ENCODE measurements at regions not wholly inside any gene's neighbourhood (a gene's known extent, or its start where the extent isn't known, plus 50 kb on each side); places are given as distances from the start of the nearest gene placed in this dataset.

DNA sequence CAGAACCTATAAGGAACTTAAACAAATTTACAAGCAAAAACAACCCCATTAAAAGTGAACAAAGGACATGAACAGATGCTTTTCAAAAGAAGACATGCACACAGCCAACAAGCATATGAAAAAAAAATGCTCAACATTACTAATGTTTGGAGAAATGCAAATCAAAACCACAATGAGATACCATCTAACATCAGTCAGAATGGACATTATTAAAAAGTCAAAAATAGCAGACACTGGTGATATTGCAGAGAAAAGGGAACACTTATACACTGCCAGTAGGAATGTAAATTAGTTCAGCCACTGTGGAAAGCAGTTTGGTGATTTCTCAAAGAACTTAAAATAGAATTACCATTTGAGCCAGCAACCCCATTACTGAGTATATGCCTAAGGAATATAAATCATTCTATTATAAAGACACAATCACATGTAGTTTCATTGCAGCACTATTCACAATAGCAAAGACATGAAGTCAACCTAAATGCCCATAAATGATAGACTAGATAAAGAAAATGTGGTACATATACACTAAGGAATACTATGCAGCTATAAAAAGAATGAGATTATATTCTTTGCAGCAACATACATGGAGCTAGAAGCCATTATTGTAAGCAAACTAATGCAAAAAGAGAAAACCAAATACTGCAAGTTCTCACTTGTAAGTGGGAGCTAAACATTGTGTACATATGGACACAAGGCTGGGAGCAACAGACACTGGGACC is 1509.4 kb downstream of the TECRL start:
- no peak for DNase-seq (ENCODE audit: low read depth in 2 of 2)

DNA sequence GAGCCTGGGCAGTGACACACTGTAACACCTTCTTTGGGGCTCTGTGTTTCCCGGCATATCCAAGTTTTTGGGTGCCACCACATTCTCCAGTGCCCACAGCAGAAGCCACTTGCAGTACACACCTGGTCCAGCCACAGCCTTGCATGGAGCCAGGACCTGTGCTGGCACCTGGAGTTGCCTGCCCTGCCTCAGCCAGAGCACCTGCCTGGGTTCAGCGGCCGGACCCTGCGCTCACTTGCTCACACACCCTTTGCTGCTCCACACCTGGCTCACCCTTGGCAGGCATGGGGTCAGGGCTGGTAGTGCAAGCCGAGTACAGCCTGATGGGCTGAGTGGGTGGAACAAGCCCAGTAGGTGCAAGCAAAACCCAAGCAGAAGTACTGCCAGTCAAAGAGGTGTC is 1511.1 kb downstream of the TECRL start:
- no peak for DNase-seq (ENCODE audit: low read depth in 2 of 2)

DNA sequence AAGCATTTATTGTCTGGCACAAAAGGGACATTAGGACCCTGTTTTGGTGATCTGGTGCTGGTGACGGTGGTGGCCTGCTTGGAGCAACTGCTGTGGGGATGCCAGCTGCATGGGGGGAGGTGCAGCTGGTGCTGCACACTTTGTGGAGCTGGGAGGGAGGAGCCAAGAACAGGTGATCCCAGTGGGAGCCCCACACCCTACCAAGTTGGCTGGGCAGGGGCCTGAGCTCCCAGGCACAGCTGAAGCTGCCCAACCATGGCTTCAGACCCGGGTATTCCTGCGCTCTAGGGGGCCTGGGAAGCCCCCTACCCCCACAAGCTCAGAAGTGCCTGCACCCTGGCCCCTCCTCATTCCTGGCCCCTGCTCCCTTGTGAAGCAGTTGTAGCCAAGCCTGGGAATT is 1512.5 kb downstream of the TECRL start:
- no peak for DNase-seq (ENCODE audit: low read depth in 2 of 2)

DNA sequence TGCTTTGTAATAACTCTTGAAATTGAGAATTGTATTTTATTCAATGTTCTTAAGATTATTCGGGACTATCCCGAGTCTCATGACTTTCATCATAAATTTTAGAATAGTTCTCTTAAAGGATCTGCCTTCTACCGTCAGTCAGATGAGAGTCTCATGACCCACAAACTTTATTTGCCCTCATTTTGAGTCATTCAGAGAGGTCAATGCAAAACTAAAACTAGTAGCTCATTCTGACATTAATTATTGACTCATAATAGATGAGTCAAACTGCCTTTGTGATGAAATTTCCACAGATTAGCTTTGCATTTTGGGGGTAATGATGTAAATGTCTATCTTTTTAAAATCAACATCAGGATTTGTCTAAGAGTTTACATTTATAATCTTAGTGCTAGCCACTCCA is 1527.3 kb downstream of the TECRL start:
- no peak for DNase-seq (ENCODE audit: low read depth in 2 of 2)

DNA sequence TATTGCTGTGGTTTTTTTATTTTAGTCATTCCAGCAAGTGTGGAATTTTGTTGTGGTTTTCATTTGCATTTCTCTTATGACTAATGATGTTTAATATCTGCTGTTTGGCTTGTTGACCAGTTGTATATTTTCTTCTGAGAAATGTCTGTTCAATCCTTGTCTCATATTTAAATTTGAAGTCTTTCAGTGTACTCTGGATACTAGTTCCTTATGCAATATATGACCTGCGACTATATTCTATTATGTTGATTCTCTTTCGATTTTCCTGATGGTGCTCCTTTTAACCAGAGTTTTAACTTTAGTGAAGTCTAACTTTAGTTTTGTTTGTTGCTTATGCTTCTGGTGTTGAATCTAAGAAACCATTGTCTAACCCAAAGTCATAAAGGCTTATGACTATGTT is 1528.0 kb downstream of the TECRL start:
- DNase-seq (ENCODE audit: low read depth in 2 of 2), result no peak

DNA sequence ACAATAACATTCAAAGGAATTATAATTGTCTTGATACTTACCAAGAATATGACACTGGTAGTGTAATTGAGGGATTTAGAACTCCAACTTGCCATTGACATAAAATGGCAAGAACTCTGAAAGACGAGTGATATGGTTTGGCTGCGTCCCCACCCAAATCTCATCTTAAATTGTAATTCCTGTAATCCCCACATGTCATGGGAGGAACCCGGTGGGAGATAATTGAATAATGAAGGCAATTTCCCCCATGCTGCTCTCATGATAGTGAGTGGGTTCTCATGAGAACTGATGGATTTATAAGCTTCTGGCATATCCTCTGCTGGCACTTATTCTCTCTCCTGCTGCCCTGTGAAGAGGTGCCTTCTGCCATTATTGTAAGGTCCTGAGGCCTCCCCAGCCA is 1536.4 kb downstream of the TECRL start:
- DNase-seq (ENCODE audit: low read depth in 2 of 2), result no peak

DNA sequence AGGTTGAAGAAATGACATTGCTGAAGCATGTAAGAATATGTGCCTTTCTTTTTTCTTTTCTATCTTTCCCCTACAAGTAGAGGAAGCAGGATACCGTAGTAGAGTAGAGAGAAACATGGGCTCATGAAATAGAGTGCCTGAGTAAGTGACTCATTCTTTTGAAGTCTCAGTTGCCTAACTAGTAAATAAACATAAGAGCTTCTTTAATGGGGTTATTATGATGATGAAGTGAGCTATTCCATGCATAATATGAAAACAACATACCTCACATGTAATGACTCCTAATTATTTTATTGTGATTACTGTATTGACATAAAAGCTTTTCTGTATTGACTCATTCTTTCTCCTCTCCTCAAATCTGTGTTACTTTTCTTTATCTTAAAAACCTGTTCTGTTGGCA is 1538.2 kb downstream of the TECRL start:
- DNase-seq (ENCODE audit: low read depth in 2 of 2), result no peak

DNA sequence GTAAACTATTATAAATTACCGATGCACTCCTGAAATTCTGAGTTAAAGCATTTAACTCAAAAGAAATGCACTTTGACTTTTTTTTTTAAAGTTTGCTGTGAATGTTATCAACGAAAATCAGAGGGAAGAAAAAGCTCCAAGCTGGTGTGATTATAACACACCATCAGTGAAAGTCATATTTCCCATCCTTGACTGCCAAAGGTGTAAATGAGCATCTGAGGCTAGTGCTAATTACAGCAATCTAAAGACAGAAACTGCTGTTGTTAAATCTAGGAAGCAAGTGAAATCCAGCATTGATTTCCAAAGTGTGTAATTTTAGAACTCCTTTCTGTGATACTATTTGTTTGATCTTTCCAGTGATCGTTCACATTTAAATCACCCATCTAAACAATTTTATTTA is 1538.8 kb downstream of the TECRL start:
- DNase-seq (ENCODE audit: low read depth in 2 of 2), result no peak

DNA sequence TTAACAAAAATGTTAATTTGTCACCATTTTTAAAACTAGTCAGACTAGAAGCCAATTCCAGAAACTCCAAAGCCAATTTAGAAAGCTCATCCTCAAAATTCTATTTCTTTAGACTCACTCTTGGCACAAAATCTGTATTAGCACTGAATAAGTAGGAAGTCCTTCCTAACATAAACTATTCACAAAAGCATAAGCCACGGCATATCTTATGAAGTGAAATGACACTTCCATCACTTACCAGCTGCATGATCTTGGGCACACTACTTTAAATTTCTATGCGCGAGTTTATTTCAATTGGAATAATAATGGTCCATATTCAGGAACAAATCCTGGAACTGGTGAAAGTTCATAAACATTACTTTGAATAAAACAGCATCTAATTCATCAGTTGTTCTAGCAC is 1544.0 kb downstream of the TECRL start:
- no peak for DNase-seq (ENCODE audit: low read depth in 2 of 2)

DNA sequence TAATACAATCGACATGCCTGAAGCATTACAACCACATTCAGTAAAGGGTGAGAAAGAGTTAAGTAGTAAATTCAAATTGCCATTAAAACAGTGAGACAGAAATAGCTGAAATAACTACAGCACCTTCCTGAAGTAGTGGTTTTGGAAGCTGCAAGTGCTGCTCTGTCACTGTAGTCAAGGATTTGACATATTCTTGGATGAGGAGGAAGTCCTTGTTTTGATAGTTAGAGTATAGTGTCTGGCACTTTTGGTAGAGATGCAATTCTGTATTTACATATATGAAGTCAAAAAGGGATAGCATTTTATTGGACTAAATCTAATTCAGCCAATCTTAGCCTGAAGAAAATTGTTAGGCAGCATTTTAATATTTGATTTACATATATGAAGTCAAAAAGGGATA is 1559.6 kb downstream of the TECRL start:
- no peak for DNase-seq (ENCODE audit: low read depth in 2 of 2)

DNA sequence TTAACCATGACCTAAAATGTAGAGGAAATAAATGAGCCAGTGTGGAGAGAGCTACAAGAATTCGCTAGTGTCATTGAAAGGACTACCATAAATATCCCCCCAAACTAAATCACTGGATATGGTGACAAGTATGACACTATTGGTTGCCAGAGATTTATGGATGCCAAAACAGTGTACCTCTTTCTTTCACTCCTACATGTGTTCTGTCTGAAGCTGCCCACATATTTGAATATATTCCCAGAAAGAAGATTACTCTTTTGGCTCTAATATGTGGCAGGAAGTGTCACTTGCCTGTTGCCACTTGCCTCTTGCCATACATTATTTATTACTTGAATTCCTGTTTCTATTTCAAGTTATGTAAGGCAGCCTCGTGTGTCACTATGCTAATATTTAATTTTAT is 1573.6 kb downstream of the TECRL start:
- DNase-seq (ENCODE audit: low read depth in 2 of 2), result no peak

DNA sequence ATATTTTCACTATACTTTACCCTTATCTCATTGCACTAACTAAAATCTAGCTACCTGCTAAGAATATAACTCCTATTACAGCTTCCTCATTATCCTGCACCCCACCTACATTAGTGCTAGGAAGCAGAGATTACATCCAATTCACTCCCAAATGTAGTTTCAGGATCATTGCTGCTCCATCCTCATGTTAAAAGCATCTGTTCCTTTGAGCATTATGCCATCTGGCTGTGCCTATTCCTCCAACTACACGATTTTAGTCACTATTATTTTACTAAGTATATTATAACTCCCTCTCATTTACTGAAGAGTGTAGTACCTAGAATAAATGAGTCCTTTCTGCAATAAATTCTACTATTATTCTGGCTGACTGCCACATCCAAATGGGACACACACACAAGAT is 1586.9 kb downstream of the TECRL start:
- DNase-seq (ENCODE audit: low read depth in 2 of 2), result no peak

DNA sequence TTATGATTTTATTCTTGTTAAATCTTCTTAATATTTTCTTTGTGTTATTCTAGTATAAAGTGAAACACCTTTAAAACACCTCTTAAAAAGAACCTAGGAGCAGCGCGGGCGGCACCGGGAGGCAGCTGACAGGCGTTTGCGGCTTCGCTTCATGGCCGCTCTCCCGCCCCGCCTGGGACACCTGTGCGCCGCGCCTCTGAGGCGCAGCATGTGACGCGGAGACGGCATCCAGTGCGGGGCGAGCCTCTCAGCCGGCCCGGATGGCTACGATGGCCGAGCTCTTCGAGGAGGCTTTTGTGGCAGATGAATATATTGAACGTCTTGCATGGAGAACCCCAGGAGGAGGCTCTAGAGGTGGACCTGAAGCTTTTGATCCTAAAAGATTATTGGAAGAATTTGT is 1592.7 kb downstream of the TECRL start:
- DNase-seq (ENCODE audit: low read depth in 2 of 2), result no peak

DNA sequence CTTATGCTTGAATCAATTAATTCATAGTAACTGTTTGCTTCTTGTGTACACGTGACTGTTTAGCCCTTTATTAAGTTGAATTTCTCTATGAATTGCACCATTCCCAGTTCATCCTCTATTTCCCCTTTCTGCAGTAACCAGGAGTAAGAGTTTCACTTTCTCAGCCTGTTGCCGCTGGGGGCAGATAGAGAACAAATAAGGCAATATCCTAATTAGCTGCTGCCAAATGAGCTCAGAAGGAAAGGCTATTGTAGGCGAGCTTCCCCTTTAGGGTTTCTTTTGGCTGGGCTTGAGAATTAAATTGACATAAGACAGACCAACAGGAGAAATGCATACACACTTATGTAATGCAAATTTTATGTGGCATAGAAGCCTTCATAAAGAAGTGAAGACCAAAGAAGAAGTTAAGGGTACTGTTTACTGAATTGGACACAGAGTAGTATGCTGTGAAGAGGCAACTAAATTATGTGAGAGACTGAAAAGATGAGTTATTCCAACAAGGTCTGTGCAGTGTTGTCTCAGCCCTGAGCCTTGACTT is 1594.7 kb downstream of the TECRL start:
- no peak for DNase-seq (ENCODE audit: low read depth in 2 of 2)

DNA sequence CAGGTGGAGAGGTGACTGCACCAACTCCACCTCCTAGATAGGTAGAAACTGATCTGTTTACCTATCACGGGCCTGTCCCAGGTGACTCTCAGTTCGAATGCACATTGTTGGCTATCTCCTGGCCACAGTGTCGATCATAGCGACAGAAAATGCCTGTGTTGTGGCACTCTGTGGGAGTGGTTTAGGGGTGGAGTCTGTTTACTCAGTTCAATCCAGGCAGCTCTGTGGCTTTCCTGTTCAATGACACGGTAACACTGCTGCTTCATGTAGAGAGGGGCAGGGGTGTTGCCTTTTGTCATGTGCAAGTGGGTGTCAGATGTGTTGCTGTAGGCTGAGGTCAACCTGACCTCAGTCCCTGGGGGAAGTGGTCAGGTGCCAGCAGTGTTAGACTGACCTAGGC is 1602.4 kb downstream of the TECRL start:
- no peak for DNase-seq (ENCODE audit: low read depth in 2 of 2)

DNA sequence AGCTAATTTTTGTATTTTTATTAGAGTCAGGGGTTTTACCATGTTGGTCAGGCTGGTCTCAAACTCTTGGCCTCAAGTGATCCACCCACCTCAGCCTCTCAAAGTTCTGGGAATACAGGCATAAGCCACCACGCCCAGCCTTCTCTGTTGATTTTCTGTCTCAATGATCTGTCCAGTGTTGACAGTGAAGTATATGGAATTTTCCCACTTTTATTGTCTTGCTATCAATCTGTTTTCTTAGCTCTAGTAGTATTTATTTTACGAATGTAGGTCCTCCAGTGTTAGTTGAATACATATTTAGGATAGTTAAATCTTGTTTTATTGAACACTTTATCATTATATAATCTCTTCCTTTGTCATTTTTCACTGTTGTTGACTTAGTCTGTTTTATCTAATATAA is 1603.9 kb downstream of the ADGRL3 start:
- no peak for DNase-seq (ENCODE audit: low read depth in 2 of 2)

DNA sequence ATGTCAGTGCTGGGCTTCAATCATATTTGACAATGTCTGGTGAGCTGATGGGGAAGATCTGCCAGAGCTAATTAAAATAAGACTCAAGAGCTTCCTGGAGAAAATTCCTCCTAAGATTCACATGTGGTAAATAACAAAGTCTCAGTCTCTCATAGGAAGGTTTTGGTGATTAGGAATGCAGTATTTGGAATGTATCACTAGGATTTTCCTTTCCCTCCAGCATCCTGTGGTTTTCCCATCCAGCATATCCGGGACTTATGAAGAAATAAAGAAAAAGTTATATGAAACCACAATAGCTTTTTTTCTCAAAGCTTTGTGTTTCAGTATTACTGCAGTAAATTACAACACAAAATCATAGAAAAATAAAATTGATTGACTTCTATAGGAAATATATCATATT is 1597.1 kb downstream of the ADGRL3 start:
- DNase-seq (ENCODE audit: low read depth in 2 of 2), result no peak

DNA sequence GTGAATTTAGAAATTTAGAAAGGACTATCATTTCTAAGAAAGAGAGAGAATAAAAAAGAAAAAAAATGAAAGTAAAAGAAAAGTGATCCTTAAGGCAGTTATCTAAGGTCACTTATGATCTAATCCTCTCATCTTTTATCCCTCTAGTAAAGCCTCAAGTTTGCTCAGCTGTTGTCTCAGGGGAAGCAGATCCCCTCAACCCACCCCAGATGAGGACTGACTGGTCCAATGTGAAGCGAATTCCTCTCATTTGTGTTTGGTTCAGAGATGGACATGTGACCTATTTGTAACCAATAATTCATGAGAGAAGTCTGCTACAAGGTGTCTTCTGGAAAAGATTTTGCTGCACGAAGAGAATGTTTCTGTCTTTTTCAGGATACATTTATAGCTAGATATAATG is 1591.3 kb downstream of the ADGRL3 start:
- no peak for DNase-seq (ENCODE audit: low read depth in 2 of 2)

DNA sequence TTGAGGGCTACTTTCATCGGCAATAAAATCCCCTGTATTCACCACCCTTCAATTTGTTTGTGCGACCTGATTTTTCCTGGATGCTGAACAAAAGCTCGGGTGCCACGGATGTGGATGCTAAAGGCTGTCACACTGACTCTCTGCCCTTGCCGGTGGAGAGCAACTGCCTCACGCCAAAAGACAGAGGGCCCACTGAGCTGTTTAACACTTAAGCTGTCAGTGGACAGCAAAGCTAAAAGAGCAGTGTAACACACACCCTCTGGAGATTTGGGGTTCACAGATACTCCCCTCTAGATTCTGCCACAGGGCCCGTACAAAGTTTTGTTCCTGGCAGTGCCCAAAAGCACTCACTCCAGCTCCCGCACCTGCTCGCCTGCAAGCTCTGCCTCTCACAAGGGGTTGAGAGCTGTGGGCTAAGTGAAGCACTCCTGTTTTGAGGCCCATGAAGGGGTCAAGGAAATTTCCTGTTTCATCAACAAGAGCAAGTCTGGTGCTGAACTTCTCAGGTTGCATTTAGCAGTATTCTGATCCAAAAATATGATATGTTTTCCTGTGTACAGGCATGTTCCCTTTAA is 1571.9 kb downstream of the ADGRL3 start:
- DNase-seq (ENCODE audit: low read depth in 2 of 2), result no peak

DNA sequence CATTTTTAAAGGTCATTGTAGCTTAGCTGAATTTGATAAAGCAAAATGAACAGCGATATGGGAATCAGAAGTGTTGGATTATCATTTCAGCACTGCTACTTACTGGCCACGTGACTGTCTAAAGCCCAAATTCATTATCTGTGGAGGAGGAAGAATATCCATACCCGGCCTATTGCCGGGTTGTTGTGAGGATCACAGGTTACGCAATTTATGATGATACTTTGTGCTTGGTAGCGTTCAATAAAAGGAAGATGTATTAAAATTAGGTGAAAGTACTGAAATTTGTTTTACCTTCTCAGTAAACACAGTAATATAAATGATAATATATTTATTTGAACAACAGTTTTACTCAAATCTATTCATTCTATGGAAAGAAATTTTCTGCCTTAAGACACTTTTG is 1540.2 kb downstream of the ADGRL3 start:
- no peak for DNase-seq (ENCODE audit: low read depth in 2 of 2)

DNA sequence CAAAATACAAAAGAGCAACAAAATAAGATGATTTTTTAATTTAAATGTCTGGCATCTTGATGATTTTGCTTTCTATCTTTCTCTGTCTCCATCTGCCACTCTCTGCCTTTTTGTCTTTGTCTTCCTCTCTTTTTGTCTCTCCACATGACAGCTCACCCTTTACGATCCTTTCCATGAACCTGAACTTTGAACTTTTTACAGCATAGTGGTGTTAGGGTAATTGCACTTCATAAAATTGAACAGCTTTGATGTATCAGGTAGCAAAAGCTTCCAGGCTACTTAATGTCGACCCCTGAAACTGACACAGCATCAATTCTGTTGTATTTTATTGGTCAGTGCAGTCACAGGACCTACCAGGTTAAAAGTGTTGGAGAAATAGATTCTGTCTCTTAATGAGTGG is 1517.0 kb downstream of the ADGRL3 start:
- no peak for DNase-seq (ENCODE audit: low read depth in 2 of 2)

DNA sequence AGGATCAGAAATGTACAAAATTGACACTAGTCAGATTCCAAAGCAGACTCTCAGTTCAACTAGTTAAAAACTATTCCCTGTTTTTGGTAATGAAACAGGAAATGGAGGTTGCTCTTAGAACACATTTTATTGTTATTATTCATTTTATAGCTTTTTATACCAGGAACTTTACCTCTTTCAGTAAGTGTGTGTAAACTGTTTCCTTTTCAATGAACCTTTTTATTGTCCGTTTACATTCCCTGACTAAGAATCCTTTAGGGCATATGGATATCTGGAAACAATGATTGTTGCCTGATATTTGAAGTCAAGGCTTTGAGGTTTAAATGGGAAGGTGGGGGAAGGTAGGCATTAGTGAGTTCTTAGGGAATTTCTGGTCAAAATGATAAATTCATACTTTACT is 1511.4 kb downstream of the ADGRL3 start:
- DNase-seq (ENCODE audit: low read depth in 2 of 2), result no peak

DNA sequence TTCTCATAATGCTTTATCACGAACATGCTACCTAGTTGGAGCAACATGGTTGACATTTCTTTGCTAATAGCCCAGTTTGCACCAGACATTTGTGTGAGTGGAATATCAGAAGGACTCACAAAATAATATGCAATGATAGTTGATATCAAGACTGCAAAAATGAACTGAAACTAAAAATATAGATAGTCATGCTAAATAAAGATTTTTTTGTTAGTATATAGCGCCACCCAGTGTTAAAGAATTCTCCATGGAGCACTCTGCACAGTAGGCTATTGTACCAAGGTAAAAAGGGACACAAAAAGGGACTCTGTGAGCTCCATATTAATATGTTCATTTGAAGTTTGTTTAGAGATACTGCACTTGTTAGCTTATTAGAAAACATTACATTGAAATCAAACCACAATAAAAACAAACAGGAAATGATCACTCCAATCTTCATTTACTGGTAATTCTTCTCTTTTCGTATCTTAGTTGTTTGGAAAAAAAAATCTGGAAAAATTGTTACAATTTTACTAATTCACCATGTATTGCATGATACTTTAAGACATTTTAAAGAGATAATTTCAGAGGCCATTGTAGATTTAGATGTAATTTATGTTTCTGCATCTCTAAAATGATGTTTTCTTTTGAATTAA is 1509.6 kb downstream of the ADGRL3 start:
- DNase-seq (ENCODE audit: low read depth in 2 of 2), result no peak

Measured in stimulated activated CD4-positive, alpha-beta T cell treated with anti-CD3 and anti-CD28 coated beads, Interleukin-4, amount 100 ng/mL, for 48 hours (primary cell).